GM23338 (cell line): ENCODE measurements at regions not wholly inside any gene's neighbourhood (a gene's known extent, or its start where the extent isn't known, plus 50 kb on each side); places are given as distances from the start of the nearest gene placed in this dataset.

Experiments used
- ATAC-seq: fragments of 200-7000 bp; cut with Tn5 transposase; 3 replicates; pipeline ENCODE4 v1.9.1; 2020
- DNase-seq: peaks from one replicate; pipeline ENCODE4 v3.0.0-alpha.2; 2015; ENCODE audit warnings: low spot score
- H2AFZ ChIP-seq: fragments of 200-600 bp; sonication (generic); 2 replicates; pipeline ENCODE4 v1.8.0; 2016; ENCODE audit warnings: antibody characterized with exemption, mild to moderate bottlenecking, moderate library complexity
- H3F3A ChIP-seq: fragments of 200-600 bp; sonication (generic); replicated peaks from 2 replicates; pipeline ENCODE4 v1.8.0; 2017; ENCODE audit warnings: antibody characterized with exemption, mixed run types, low read depth
- H3K27ac ChIP-seq: fragments of 200-600 bp; sonication (generic); 2 replicates; pipeline ENCODE4 v1.6.1; 2016; ENCODE audit warnings: low read depth
- H3K27me3 ChIP-seq: fragments of 200-600 bp; sonication (generic); 2 replicates; pipeline ENCODE4 v1.8.0; 2016; ENCODE audit warnings: mild to moderate bottlenecking, mixed run types, moderate library complexity; ENCODE audit not compliant: insufficient read depth
- H3K36me3 ChIP-seq: fragments of 200-600 bp; sonication (generic); 2 replicates; pipeline ENCODE4 v1.8.0; 2016; ENCODE audit warnings: mild to moderate bottlenecking; ENCODE audit not compliant: insufficient read depth
- H3K4me1 ChIP-seq: fragments of 200-600 bp; sonication (generic); 2 replicates; pipeline ENCODE4 v1.8.0; 2016; ENCODE audit warnings: mild to moderate bottlenecking, moderate library complexity; ENCODE audit not compliant: insufficient read depth
- H3K4me2 ChIP-seq: fragments of 200-600 bp; sonication (generic); 2 replicates; pipeline ENCODE4 v1.7.1; 2017; ENCODE audit warnings: mixed run types
- H3K4me3 ChIP-seq: fragments of 200-600 bp; sonication (generic); 2 replicates; pipeline ENCODE4 v1.6.1; 2016; ENCODE audit warnings: mixed run types
- H3K79me2 ChIP-seq: fragments of 200-600 bp; sonication (generic); replicated peaks from 2 replicates; pipeline ENCODE4 v1.8.0; 2017; ENCODE audit warnings: mild to moderate bottlenecking; ENCODE audit not compliant: insufficient read depth
- H3K9me2 ChIP-seq: fragments of 200-600 bp; sonication (generic); 2 replicates; pipeline ENCODE4 v1.8.0; 2017; ENCODE audit not compliant: insufficient read depth
- H4K20me1 ChIP-seq: fragments of 200-600 bp; sonication (generic); replicated peaks from 2 replicates; pipeline ENCODE4 v1.8.0; 2017; ENCODE audit warnings: mild to moderate bottlenecking; ENCODE audit not compliant: insufficient read depth
- H3K27ac Mint-ChIP-seq: 2 replicates; pipeline ENCODE4 v1.8.0; 2020; ENCODE audit warnings: inconsistent platforms, mild to moderate bottlenecking, moderate library complexity, mixed read lengths
- H3K27me3 Mint-ChIP-seq: 3 replicates; pipeline ENCODE4 v1.8.0; 2022; ENCODE audit warnings: low read depth, mild to moderate bottlenecking, moderate library complexity, mixed read lengths, inconsistent platforms; ENCODE audit not compliant: insufficient read depth, poor library complexity
- H3K36me3 Mint-ChIP-seq: 3 replicates; pipeline ENCODE4 v1.8.0; 2021; ENCODE audit warnings: low read depth, mild to moderate bottlenecking, inconsistent platforms, moderate library complexity, mixed read lengths
- H3K4me1 Mint-ChIP-seq: 3 replicates; pipeline ENCODE4 v1.8.0; 2020; ENCODE audit warnings: mild to moderate bottlenecking, inconsistent platforms, mixed read lengths
- H3K4me3 Mint-ChIP-seq: 3 replicates; pipeline ENCODE4 v1.8.0; 2021; ENCODE audit warnings: moderate library complexity, mild to moderate bottlenecking, inconsistent platforms, mixed read lengths
- H3K9me3 Mint-ChIP-seq: 3 replicates; pipeline ENCODE4 v1.8.0; 2020; ENCODE audit warnings: moderate library complexity, mild to moderate bottlenecking, inconsistent platforms, mixed read lengths
- ETS1 ChIP-seq: IDR thresholded peaks from 2 replicates; pipeline ENCODE4 v1.6.1; 2016; ENCODE audit warnings: antibody characterized with exemption
- EZH2 ChIP-seq: fragments of 200-600 bp; sonication (generic); IDR thresholded peaks from one replicate; pipeline ENCODE4 v1.8.0; 2017; ENCODE audit warnings: antibody characterized with exemption, mild to moderate bottlenecking, low read depth; ENCODE audit not compliant: unreplicated experiment
- JUNB ChIP-seq: IDR thresholded peaks from one replicate; pipeline ENCODE4 v1.6.1; 2016; ENCODE audit warnings: antibody characterized with exemption; ENCODE audit not compliant: unreplicated experiment
- NANOG ChIP-seq: IDR thresholded peaks from 2 replicates; pipeline ENCODE4 v1.6.1; 2016; ENCODE audit warnings: antibody characterized with exemption, borderline replicate concordance
- STAT1 ChIP-seq: IDR thresholded peaks from one replicate; pipeline ENCODE4 v1.6.1; 2016; ENCODE audit warnings: antibody characterized with exemption; ENCODE audit not compliant: unreplicated experiment
- ZNF114 ChIP-seq: fragments of 250-450 bp; sonication (Bioruptor Pico); IDR thresholded peaks from 2 replicates; pipeline ENCODE4 v1.5.0; 2020; ENCODE audit warnings: mild to moderate bottlenecking, moderate library complexity
- ZNF331 ChIP-seq: fragments of 250-450 bp; sonication (Bioruptor Pico); IDR thresholded peaks from 2 replicates; pipeline ENCODE4 v1.5.0; 2020; ENCODE audit warnings: low read depth, mild to moderate bottlenecking, moderate library complexity
- TF ChIP-seq, protein P1 (sequence below): fragments of 250-450 bp; sonication (Bioruptor Pico); IDR thresholded peaks from 2 replicates; pipeline ENCODE4 v1.5.0; 2020; ENCODE audit warnings: mild to moderate bottlenecking, moderate library complexity

DNA sequence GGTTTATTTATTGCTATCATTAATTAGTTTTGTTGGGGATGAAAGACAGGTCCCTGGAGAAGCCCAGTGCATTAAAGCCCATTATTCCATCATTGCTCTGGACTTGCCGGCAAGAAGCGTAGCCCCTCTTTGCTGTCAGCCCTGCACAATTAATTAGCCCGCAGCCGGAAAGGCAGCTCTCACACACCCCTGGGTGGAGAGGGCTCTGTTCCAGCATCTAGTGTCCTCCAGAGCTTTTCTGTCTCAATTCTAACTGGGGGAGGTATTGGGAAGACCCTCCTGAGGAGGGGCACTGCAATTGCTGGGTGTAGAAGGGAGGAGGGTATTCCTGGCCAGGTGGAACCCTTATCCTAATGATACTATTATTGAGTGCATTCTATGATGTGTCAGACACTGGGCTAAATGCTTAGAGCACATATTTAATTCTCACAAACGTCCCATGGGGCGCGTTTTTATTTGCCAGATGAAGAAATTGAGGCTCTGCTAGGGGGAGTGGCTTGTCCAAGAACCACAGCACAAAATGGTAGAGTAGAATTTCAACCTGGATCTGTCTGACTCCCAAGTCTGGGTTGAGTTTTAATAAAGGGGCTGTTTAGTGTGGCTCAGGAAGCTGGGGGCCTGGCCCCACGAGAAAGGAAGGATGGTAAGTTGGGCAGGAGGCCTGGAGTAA, 148.1 kb upstream of the PCBD1 start:
- Mint-ChIP-seq H3K4me1 (no peaks in the 10 kb centered on the region), H3K9me3 (no peaks in the 10 kb centered on the region; the same call in 2 of the 3 replicates), H3K36me3 (no peaks in the 10 kb centered on the region), H3K4me3 (no peak overlapping the region), H3K27ac (no peak overlapping the region), H3K27me3 (peaks cover 4% of the 10 kb centered on the region)
- TF ChIP-seq ZNF331, result no peak
- TF ChIP-seq STAT1, result no peak
- TF ChIP-seq JUNB, result no peak
- no peak for TF ChIP-seq ETS1
- no peak for TF ChIP-seq EZH2
- Histone ChIP-seq H3F3A (no peaks in the 10 kb centered on the region), H3K27me3 (no peaks in the 10 kb centered on the region), H3K36me3 (no peaks in the 10 kb centered on the region), H3K4me1 (no peaks in the 10 kb centered on the region), H3K79me2 (no peaks in the 10 kb centered on the region), H3K4me2 (no peak overlapping the region), H4K20me1 (no peaks in the 10 kb centered on the region), H3K9me2 (no peaks in the 10 kb centered on the region), H2AFZ (no peak overlapping the region), H3K27ac (no peak overlapping the region), H3K4me3 (no peak overlapping the region)
- no peak for ATAC-seq
- no peak for DNase-seq

DNA sequence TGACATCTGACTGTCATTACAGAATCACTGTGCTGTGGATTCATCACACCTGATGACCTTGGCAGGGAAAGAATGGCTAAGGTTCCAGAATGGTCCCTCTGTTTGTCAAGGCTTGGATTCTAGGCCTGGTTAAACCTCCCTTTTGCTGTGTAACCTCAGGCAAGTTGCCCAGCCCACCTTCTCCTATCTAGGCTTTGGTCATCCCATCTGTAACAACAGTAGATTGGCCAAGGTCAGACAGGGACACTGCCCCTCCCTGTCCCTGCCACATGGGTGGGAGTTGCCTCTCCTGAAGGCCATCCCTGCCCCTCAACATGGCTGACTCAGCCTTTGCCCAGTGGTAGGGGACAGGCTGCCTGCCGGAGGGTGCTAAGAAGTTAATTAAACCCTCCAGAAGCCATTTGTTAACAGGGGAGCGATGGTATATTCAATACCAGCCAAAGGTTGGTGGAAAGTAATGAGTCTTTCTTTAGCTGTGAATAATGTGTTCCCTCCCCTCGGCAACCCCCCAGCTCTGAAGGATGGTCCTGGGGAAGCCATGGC, 149.8 kb upstream of the PCBD1 start:
- no peaks in the 10 kb centered on the region for H3K9me2 ChIP-seq
- peaks cover 7% of the 10 kb centered on the region for H3K27me3 Mint-ChIP-seq
- ATAC-seq (no peak), DNase-seq (no peak)
- H3K36me3 ChIP-seq, result no peaks in the 10 kb centered on the region
- H3K79me2 ChIP-seq, result no peaks in the 10 kb centered on the region
- no peaks in the 10 kb centered on the region for H3F3A ChIP-seq
- no peak overlapping the region for H2AFZ ChIP-seq
- no peaks in the 10 kb centered on the region for H4K20me1 ChIP-seq
- H3K27me3 ChIP-seq, result no peaks in the 10 kb centered on the region
- H3K36me3 Mint-ChIP-seq, result no peaks in the 10 kb centered on the region
- no peaks in the 10 kb centered on the region for H3K4me1 Mint-ChIP-seq
- H3K4me3 ChIP-seq, result no peak overlapping the region
- H3K27ac Mint-ChIP-seq, result no peak overlapping the region
- no peaks in the 10 kb centered on the region for H3K4me1 ChIP-seq
- H3K27ac ChIP-seq, result no peak overlapping the region
- no peak overlapping the region for H3K4me3 Mint-ChIP-seq
- H3K9me3 Mint-ChIP-seq, result no peaks in the 10 kb centered on the region; the same call in 2 of the 3 replicates
- no peak for TF ChIP-seq ZNF114 (CRISPR knock-in tag)
- no peak overlapping the region for H3K4me2 ChIP-seq

- no peak overlapping the region for H3K27ac ChIP-seq
- no peaks in the 10 kb centered on the region for H3K36me3 Mint-ChIP-seq
- H3K4me3 ChIP-seq, result no peak overlapping the region
- H3K4me1 Mint-ChIP-seq, result no peaks in the 10 kb centered on the region
- H3K9me3 Mint-ChIP-seq, result no peaks in the 10 kb centered on the region; the same call in 2 of the 3 replicates
- H3K9me2 ChIP-seq, result no peaks in the 10 kb centered on the region
- H4K20me1 ChIP-seq, result no peaks in the 10 kb centered on the region
- no peak overlapping the region for H3K4me2 ChIP-seq
- H3K79me2 ChIP-seq, result no peaks in the 10 kb centered on the region
- DNase-seq (no peak), ATAC-seq (no peak)
- no peaks in the 10 kb centered on the region for H3K36me3 ChIP-seq
- peaks cover 7% of the 10 kb centered on the region for H3K27me3 Mint-ChIP-seq
- H3K27ac Mint-ChIP-seq, result no peak overlapping the region
- H3K4me3 Mint-ChIP-seq, result no peak overlapping the region
- H3F3A ChIP-seq, result no peaks in the 10 kb centered on the region
- H3K27me3 ChIP-seq, result no peaks in the 10 kb centered on the region
- H3K4me1 ChIP-seq, result no peaks in the 10 kb centered on the region
- no peak overlapping the region for H2AFZ ChIP-seq
- TF ChIP-seq STAT1, result no peak
- TF ChIP-seq ZNF114 (CRISPR knock-in tag), result no peak
- TF ChIP-seq ZNF331, result no peak
- TF ChIP-seq, protein P1, sequence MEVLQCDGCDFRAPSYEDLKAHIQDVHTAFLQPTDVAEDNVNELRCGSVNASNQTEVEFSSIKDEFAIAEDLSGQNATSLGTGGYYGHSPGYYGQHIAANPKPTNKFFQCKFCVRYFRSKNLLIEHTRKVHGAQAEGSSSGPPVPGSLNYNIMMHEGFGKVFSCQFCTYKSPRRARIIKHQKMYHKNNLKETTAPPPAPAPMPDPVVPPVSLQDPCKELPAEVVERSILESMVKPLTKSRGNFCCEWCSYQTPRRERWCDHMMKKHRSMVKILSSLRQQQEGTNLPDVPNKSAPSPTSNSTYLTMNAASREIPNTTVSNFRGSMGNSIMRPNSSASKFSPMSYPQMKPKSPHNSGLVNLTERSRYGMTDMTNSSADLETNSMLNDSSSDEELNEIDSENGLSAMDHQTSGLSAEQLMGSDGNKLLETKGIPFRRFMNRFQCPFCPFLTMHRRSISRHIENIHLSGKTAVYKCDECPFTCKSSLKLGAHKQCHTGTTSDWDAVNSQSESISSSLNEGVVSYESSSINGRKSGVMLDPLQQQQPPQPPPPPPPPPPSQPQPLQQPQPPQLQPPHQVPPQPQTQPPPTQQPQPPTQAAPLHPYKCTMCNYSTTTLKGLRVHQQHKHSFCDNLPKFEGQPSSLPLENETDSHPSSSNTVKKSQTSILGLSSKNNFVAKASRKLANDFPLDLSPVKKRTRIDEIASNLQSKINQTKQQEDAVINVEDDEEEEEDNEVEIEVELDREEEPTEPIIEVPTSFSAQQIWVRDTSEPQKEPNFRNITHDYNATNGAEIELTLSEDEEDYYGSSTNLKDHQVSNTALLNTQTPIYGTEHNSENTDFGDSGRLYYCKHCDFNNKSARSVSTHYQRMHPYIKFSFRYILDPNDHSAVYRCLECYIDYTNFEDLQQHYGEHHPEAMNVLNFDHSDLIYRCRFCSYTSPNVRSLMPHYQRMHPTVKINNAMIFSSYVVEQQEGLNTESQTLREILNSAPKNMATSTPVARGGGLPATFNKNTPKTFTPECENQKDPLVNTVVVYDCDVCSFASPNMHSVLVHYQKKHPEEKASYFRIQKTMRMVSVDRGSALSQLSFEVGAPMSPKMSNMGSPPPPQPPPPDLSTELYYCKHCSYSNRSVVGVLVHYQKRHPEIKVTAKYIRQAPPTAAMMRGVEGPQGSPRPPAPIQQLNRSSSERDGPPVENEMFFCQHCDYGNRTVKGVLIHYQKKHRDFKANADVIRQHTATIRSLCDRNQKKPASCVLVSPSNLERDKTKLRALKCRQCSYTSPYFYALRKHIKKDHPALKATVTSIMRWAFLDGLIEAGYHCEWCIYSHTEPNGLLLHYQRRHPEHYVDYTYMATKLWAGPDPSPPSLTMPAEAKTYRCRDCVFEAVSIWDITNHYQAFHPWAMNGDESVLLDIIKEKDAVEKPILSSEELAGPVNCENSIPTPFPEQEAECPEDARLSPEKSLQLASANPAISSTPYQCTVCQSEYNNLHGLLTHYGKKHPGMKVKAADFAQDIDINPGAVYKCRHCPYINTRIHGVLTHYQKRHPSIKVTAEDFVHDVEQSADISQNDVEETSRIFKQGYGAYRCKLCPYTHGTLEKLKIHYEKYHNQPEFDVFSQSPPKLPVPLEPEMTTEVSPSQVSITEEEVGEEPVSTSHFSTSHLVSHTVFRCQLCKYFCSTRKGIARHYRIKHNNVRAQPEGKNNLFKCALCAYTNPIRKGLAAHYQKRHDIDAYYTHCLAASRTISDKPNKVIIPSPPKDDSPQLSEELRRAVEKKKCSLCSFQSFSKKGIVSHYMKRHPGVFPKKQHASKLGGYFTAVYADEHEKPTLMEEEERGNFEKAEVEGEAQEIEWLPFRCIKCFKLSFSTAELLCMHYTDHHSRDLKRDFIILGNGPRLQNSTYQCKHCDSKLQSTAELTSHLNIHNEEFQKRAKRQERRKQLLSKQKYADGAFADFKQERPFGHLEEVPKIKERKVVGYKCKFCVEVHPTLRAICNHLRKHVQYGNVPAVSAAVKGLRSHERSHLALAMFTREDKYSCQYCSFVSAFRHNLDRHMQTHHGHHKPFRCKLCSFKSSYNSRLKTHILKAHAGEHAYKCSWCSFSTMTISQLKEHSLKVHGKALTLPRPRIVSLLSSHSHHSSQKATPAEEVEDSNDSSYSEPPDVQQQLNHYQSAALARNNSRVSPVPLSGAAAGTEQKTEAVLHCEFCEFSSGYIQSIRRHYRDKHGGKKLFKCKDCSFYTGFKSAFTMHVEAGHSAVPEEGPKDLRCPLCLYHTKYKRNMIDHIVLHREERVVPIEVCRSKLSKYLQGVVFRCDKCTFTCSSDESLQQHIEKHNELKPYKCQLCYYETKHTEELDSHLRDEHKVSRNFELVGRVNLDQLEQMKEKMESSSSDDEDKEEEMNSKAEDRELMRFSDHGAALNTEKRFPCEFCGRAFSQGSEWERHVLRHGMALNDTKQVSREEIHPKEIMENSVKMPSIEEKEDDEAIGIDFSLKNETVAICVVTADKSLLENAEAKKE (CRISPR knock-in tag), result no peak
- no peak for TF ChIP-seq NANOG
- TF ChIP-seq EZH2, result no peak
These were observed 150.6 kb upstream of the PCBD1 start for GRCh38 chr10:71038921-71039320.
